Brain microvascular endothelial cell (primary cell): ENCODE measurements at regions not wholly inside any gene's neighbourhood (a gene's known extent, or its start where the extent isn't known, plus 50 kb on each side); places are given as distances from the start of the nearest gene placed in this dataset.

Experiments used
- DNase-seq: peaks from one replicate; pipeline ENCODE4 v3.0.0-alpha.2; 2020
- H3K27ac ChIP-seq: fragments of 250-450 bp; sonication (Bioruptor Pico); 2 replicates; pipeline ENCODE4 v1.5.1; 2020; ENCODE audit warnings: mild to moderate bottlenecking, moderate library complexity
- H3K27me3 ChIP-seq: fragments of 250-450 bp; sonication (Bioruptor Pico); replicated peaks from 2 replicates; pipeline ENCODE4 v1.5.1; 2020; ENCODE audit warnings: mild to moderate bottlenecking
- H3K36me3 ChIP-seq: fragments of 250-450 bp; sonication (Bioruptor Pico); replicated peaks from 2 replicates; pipeline ENCODE4 v1.5.1; 2020; ENCODE audit warnings: mild to moderate bottlenecking
- H3K4me3 ChIP-seq: 2 replicates; pipeline ENCODE4 v1.5.1; 2011; ENCODE audit warnings: low read depth, mild to moderate bottlenecking, control low read depth, low read length, moderate library complexity
- CTCF ChIP-seq: IDR thresholded peaks from 2 replicates; pipeline ENCODE4 v1.5.1; 2011; ENCODE audit warnings: low read depth, mild to moderate bottlenecking, moderate library complexity, low read length, control low read depth, inconsistent platforms; ENCODE audit errors: missing control alignments
- in situ Hi-C: cut with HindIII; loops from 2 replicates; pipeline ENCODE4 v1.10.0; 2017; ENCODE audit warnings: low sequenced_read_pairs, low pct_ligation_motif_present

GRCh38 chr20:17844133-17844429 is 124.5 kb downstream of the SNX5 start:
- Histone ChIP-seq H3K27ac (peak overlapping the region; percentile 80), H3K27me3 (no peaks in the 10 kb centered on the region), H3K4me3 (no peak overlapping the region), H3K36me3 (no peaks in the 10 kb centered on the region)
- in situ Hi-C loops: no loop called here
- no peak for TF ChIP-seq CTCF
- DNase-seq: no peak

GRCh38 chr20:17843246-17844132 is 125.1 kb downstream of the SNX5 start:
- TF ChIP-seq CTCF: no peak
- in situ Hi-C loops: no loop called here
- Histone ChIP-seq H3K36me3 (no peaks in the 10 kb centered on the region), H3K4me3 (no peak overlapping the region), H3K27ac (peak overlapping the region; percentile 80), H3K27me3 (no peaks in the 10 kb centered on the region)
- DNase-seq: peak; percentile 95

GRCh38 chr20:17841751-17842215 is 126.8 kb downstream of the SNX5 start:
- TF ChIP-seq CTCF: no peak
- Histone ChIP-seq H3K4me3 (no peak overlapping the region), H3K36me3 (no peaks in the 10 kb centered on the region), H3K27me3 (no peaks in the 10 kb centered on the region), H3K27ac (peak overlapping the region; percentile 80)
- no peak for DNase-seq
- in situ Hi-C loops: no loop called here

- H3K4me3 ChIP-seq: no peak overlapping the region
Measured at GRCh38 chr20:17840423-17840822, 128.2 kb downstream of the SNX5 start.

GRCh38 chr20:17838921-17839320 is 129.7 kb downstream of the SNX5 start:
- Histone ChIP-seq H3K27ac (no peak overlapping the region), H3K27me3 (no peaks in the 10 kb centered on the region), H3K4me3 (no peak overlapping the region), H3K36me3 (no peaks in the 10 kb centered on the region)
- no peak for DNase-seq
- no peak for TF ChIP-seq CTCF
- in situ Hi-C loops: no loop called here

More at GRCh38 chr20:17840423-17840822, 128.2 kb downstream of the SNX5 start:
- DNase-seq: no peak
- TF ChIP-seq CTCF: no peak
- Histone ChIP-seq H3K27me3 (no peaks in the 10 kb centered on the region), H3K36me3 (no peaks in the 10 kb centered on the region), H3K27ac (no peak overlapping the region)
- in situ Hi-C loops: no loop called here
